Trophoblast cell (in vitro differentiated cells and primary cell): ENCODE measurements at regions not wholly inside any gene's neighbourhood (a gene's known extent, or its start where the extent isn't known, plus 50 kb on each side); places are given as distances from the start of the nearest gene placed in this dataset.

Source experiments
- DNase-seq, 2 donors: peaks; one replicate each; pipeline ENCODE4 v3.0.0-alpha.2; 2016
- H2AFZ ChIP-seq: 2 replicates; pipeline ENCODE4 v1.6.1; 2013; ENCODE audit warnings: low read length, moderate library complexity, mild to moderate bottlenecking; ENCODE audit not compliant: insufficient read depth, poor library complexity
- H2AK5ac ChIP-seq: 2 replicates; pipeline ENCODE4 v1.6.1; 2013; ENCODE audit warnings: mild to moderate bottlenecking, low read length
- H2BK120ac ChIP-seq: 2 replicates; pipeline ENCODE4 v1.6.1; 2013; ENCODE audit warnings: low read length, mild to moderate bottlenecking, moderate library complexity; ENCODE audit not compliant: insufficient read depth, poor library complexity
- H2BK12ac ChIP-seq: 2 replicates; pipeline ENCODE4 v1.6.1; 2013; ENCODE audit warnings: mild to moderate bottlenecking, low read length, moderate library complexity
- H2BK5ac ChIP-seq: 2 replicates; pipeline ENCODE4 v1.6.1; 2013; ENCODE audit warnings: low read length, low read depth, moderate library complexity, mild to moderate bottlenecking; ENCODE audit not compliant: poor library complexity
- H3K14ac ChIP-seq: 2 replicates; pipeline ENCODE4 v1.6.1; 2013; ENCODE audit warnings: mild to moderate bottlenecking, low read length
- H3K18ac ChIP-seq: 2 replicates; pipeline ENCODE4 v1.6.1; 2013; ENCODE audit warnings: mild to moderate bottlenecking, low read length
- H3K23ac ChIP-seq: 2 replicates; pipeline ENCODE4 v1.6.1; 2013; ENCODE audit warnings: low read length
- H3K27ac ChIP-seq: 2 replicates; pipeline ENCODE4 v1.5.1; 2013; ENCODE audit warnings: low read depth, mild to moderate bottlenecking, inconsistent platforms, low read length, moderate library complexity
- H3K27me3 ChIP-seq: 2 replicates; pipeline ENCODE4 v1.6.1; 2013; ENCODE audit warnings: inconsistent platforms, mild to moderate bottlenecking, low read length, moderate library complexity; ENCODE audit not compliant: insufficient read depth
- H3K36me3 ChIP-seq, 2 experiments: 1 replicate in 1 of 2; 2 replicates in 1 of 2; pipeline ENCODE4 v1.6.1; 2013; ENCODE audit warnings: low read length in 2 of 2, mild to moderate bottlenecking in 2 of 2, moderate library complexity in 1 of 2; ENCODE audit not compliant: insufficient read depth in 2 of 2, control insufficient read depth in 1 of 2
- H3K4ac ChIP-seq: 2 replicates; pipeline ENCODE4 v1.6.1; 2013; ENCODE audit warnings: low read depth, mild to moderate bottlenecking, low read length, moderate library complexity
- H3K4me1 ChIP-seq, 2 experiments: 1 replicate in 1 of 2; 2 replicates in 1 of 2; pipeline ENCODE4 v1.6.1; 2013; ENCODE audit warnings: low read length in 2 of 2, mild to moderate bottlenecking in 2 of 2, moderate library complexity in 1 of 2; ENCODE audit not compliant: insufficient read depth in 2 of 2, control insufficient read depth in 1 of 2
- H3K4me2 ChIP-seq: 2 replicates; pipeline ENCODE4 v1.6.1; 2013; ENCODE audit warnings: inconsistent platforms, mild to moderate bottlenecking, low read length, moderate library complexity
- H3K4me3 ChIP-seq: 2 replicates; pipeline ENCODE4 v1.5.1; 2013; ENCODE audit warnings: mild to moderate bottlenecking, low read depth, low read length, inconsistent platforms
- H3K79me1 ChIP-seq: one replicate; pipeline ENCODE4 v1.6.1; 2013; ENCODE audit warnings: low read length
- H3K79me2 ChIP-seq: 2 replicates; pipeline ENCODE4 v1.6.1; 2013; ENCODE audit warnings: low read length, mild to moderate bottlenecking; ENCODE audit not compliant: control insufficient read depth, insufficient read depth, poor library complexity
- H3K9ac ChIP-seq: 2 replicates; pipeline ENCODE4 v1.6.1; 2013; ENCODE audit warnings: mild to moderate bottlenecking, low read length
- H3K9me3 ChIP-seq: 2 replicates; pipeline ENCODE4 v1.6.1; 2013; ENCODE audit warnings: low read depth, mild to moderate bottlenecking, control low read depth, inconsistent platforms, low read length; ENCODE audit not compliant: insufficient read depth
- H4K12ac ChIP-seq: 2 replicates; pipeline ENCODE4 v1.6.1; 2013; ENCODE audit warnings: low read depth, mild to moderate bottlenecking, low read length, moderate library complexity
- H4K8ac ChIP-seq: 2 replicates; pipeline ENCODE4 v1.6.1; 2013; ENCODE audit warnings: low read depth, mild to moderate bottlenecking, low read length, moderate library complexity
- H4K91ac ChIP-seq: one replicate; pipeline ENCODE4 v1.6.1; 2013; ENCODE audit warnings: low read depth, mild to moderate bottlenecking, low read length, moderate library complexity
- WGBS: extraction: QIAGEN DNeasy Blood & Tissue Kit; methylation state at CpG from one replicate; pipeline ENCODE4 v1.1.7; 2013; ENCODE audit warnings: missing lambda C conversion rate; ENCODE audit not compliant: insufficient read length, insufficient coverage; ENCODE audit errors: extremely low coverage; 5-methylcytosine and 5-hydroxymethylcytosine counted together

- H2BK5ac ChIP-seq: no peak overlapping the region
- no peak overlapping the region for H3K4ac ChIP-seq
- no peak for DNase-seq
- H3K23ac ChIP-seq: no peak overlapping the region
- H2AFZ ChIP-seq: no peak overlapping the region
- H3K4me3 ChIP-seq: no peak overlapping the region
- no peak overlapping the region for H3K27ac ChIP-seq
- H3K4me1 ChIP-seq: no peaks in the 10 kb centered on the region
- no peak overlapping the region for H3K4me2 ChIP-seq
- no peak overlapping the region for H4K8ac ChIP-seq
- no peak overlapping the region for H4K12ac ChIP-seq
- H2AK5ac ChIP-seq: no peak overlapping the region
- no peak overlapping the region for H2BK12ac ChIP-seq
- no peak overlapping the region for H3K14ac ChIP-seq
- no peak overlapping the region for H3K18ac ChIP-seq
- H3K79me2 ChIP-seq: no peaks in the 10 kb centered on the region
- H3K27me3 ChIP-seq: no peaks in the 10 kb centered on the region
- WGBS: no CpG with 5 or more reads among the region's 4 CpGs
- no peaks in the 10 kb centered on the region for H3K79me1 ChIP-seq
- H3K9me3 ChIP-seq: peaks cover 2% of the 10 kb centered on the region
- H4K91ac ChIP-seq: no peak overlapping the region
- no peaks in the 10 kb centered on the region for H3K36me3 ChIP-seq
- H2BK120ac ChIP-seq: no peak overlapping the region
- H3K9ac ChIP-seq: no peak overlapping the region
Observed at GRCh38 chr21:41576013-41576615, 68.2 kb upstream of the TMPRSS2 start.

GRCh38 chr21:41573902-41574690 lies 66.1 kb upstream of the TMPRSS2 start:
- Histone ChIP-seq H4K91ac (no peak overlapping the region), H2BK120ac (no peak overlapping the region), H3K79me2 (no peaks in the 10 kb centered on the region), H4K12ac (no peak overlapping the region), H3K14ac (no peak overlapping the region), H2BK12ac (no peak overlapping the region), H3K9ac (no peak overlapping the region), H2AFZ (no peak overlapping the region), H2AK5ac (no peak overlapping the region), H3K4me2 (no peak overlapping the region), H3K18ac (no peak overlapping the region), H4K8ac (no peak overlapping the region), H3K4me3 (no peak overlapping the region), H3K27ac (no peak overlapping the region), H3K4ac (no peak overlapping the region), H3K27me3 (no peaks in the 10 kb centered on the region), H3K23ac (no peak overlapping the region), H2BK5ac (no peak overlapping the region), H3K4me1 (no peaks in the 10 kb centered on the region), H3K79me1 (no peaks in the 10 kb centered on the region), H3K9me3 (peaks cover 2% of the 10 kb centered on the region), H3K36me3 (no peaks in the 10 kb centered on the region)
- no peak for DNase-seq
- no CpG with 5 or more reads among the region's 5 CpGs for WGBS

GRCh38 chr21:41571938-41572510 lies 64.1 kb upstream of the TMPRSS2 start:
- Histone ChIP-seq H2BK12ac (no peak overlapping the region), H3K4me1 (no peaks in the 10 kb centered on the region), H3K79me1 (no peaks in the 10 kb centered on the region), H3K14ac (no peak overlapping the region), H3K4me2 (no peak overlapping the region), H3K79me2 (no peaks in the 10 kb centered on the region), H2BK5ac (no peak overlapping the region), H3K23ac (no peak overlapping the region), H3K4me3 (no peak overlapping the region), H3K36me3 (no peaks in the 10 kb centered on the region), H4K91ac (no peak overlapping the region), H3K18ac (no peak overlapping the region), H2AFZ (no peak overlapping the region), H4K8ac (no peak overlapping the region), H3K27me3 (no peaks in the 10 kb centered on the region), H3K27ac (no peak overlapping the region), H3K9ac (no peak overlapping the region), H3K4ac (no peak overlapping the region), H3K9me3 (peaks cover 4% of the 10 kb centered on the region), H4K12ac (no peak overlapping the region), H2BK120ac (no peak overlapping the region), H2AK5ac (no peak overlapping the region)
- DNase-seq: no peak

- no peak overlapping the region for H3K4me2 ChIP-seq
- H3K4me1 ChIP-seq: no peaks in the 10 kb centered on the region
- H2BK12ac ChIP-seq: no peak overlapping the region
- no peaks in the 10 kb centered on the region for H3K79me2 ChIP-seq
- H3K27me3 ChIP-seq: no peaks in the 10 kb centered on the region
- H3K4ac ChIP-seq: no peak overlapping the region
- H2BK120ac ChIP-seq: no peak overlapping the region
- no peak overlapping the region for H3K4me3 ChIP-seq
- H3K23ac ChIP-seq: no peak overlapping the region
- no peak overlapping the region for H4K91ac ChIP-seq
- no peak overlapping the region for H3K18ac ChIP-seq
- H3K9me3 ChIP-seq: peaks cover 4% of the 10 kb centered on the region
- no peak overlapping the region for H2BK5ac ChIP-seq
- no peak overlapping the region for H3K14ac ChIP-seq
- no peak overlapping the region for H4K8ac ChIP-seq
- no peaks in the 10 kb centered on the region for H3K36me3 ChIP-seq
- H3K27ac ChIP-seq: no peak overlapping the region
- no peak overlapping the region for H3K9ac ChIP-seq
- no peak overlapping the region for H2AFZ ChIP-seq
- H3K79me1 ChIP-seq: no peaks in the 10 kb centered on the region
- no peak for DNase-seq
- H2AK5ac ChIP-seq: no peak overlapping the region
- no peak overlapping the region for H4K12ac ChIP-seq
- WGBS: no CpG with 5 or more reads among the region's 7 CpGs
Observed at GRCh38 chr21:41570791-41571355, 62.9 kb upstream of the TMPRSS2 start.
